Endodermal cell (in vitro differentiated cells): ENCODE measurements at regions not wholly inside any gene's neighbourhood (a gene's known extent, or its start where the extent isn't known, plus 50 kb on each side); places are given as distances from the start of the nearest gene placed in this dataset.

Experiments used
- DNase-seq: peaks from one replicate; pipeline ENCODE4 v3.0.0-alpha.2; 2017
- H3K27ac ChIP-seq: 2 replicates; pipeline ENCODE4 v1.5.1; 2013; ENCODE audit warnings: mild to moderate bottlenecking, low read depth, low read length, moderate library complexity
- H3K27me3 ChIP-seq: 2 replicates; pipeline ENCODE4 v1.6.1; 2013; ENCODE audit warnings: mild to moderate bottlenecking, low read length, moderate library complexity; ENCODE audit not compliant: insufficient read depth, control insufficient read depth, poor library complexity, severe bottlenecking
- H3K36me3 ChIP-seq: 2 replicates; pipeline ENCODE4 v1.7.0; 2013; ENCODE audit warnings: mild to moderate bottlenecking, low read length, moderate library complexity; ENCODE audit not compliant: control insufficient read depth, insufficient read depth
- H3K4me1 ChIP-seq: one replicate; pipeline ENCODE4 v1.7.0; 2013; ENCODE audit warnings: low read length; ENCODE audit not compliant: control insufficient read depth, insufficient read depth
- H3K4me3 ChIP-seq: 2 replicates; pipeline ENCODE4 v1.5.1; 2013; ENCODE audit warnings: mild to moderate bottlenecking, low read length, moderate library complexity
- H3K9ac ChIP-seq: 2 replicates; pipeline ENCODE4 v1.6.1; 2013; ENCODE audit warnings: mild to moderate bottlenecking, low read length, moderate library complexity; ENCODE audit not compliant: poor library complexity, severe bottlenecking; ENCODE audit errors: extremely low read depth
- H3K9me3 ChIP-seq: 2 replicates; pipeline ENCODE4 v1.6.1; 2013; ENCODE audit warnings: mild to moderate bottlenecking, low read length, moderate library complexity; ENCODE audit not compliant: control insufficient read depth
- H3K27ac Mint-ChIP-seq: 2 replicates; pipeline ENCODE4 v1.8.0; 2020; ENCODE audit warnings: mixed read lengths
- H3K27me3 Mint-ChIP-seq: 2 replicates; pipeline ENCODE4 v1.8.0; 2021; ENCODE audit warnings: mild to moderate bottlenecking, mixed read lengths; ENCODE audit not compliant: insufficient read depth
- H3K36me3 Mint-ChIP-seq: 2 replicates; pipeline ENCODE4 v1.8.0; 2020; ENCODE audit warnings: low read depth, mixed read lengths
- H3K4me1 Mint-ChIP-seq: 2 replicates; pipeline ENCODE4 v1.8.0; 2020; ENCODE audit warnings: mixed read lengths
- H3K4me3 Mint-ChIP-seq: 2 replicates; pipeline ENCODE4 v1.8.0; 2020; ENCODE audit warnings: mild to moderate bottlenecking, moderate library complexity, mixed read lengths
- H3K9me3 Mint-ChIP-seq: 2 replicates; pipeline ENCODE4 v1.8.0; 2020; ENCODE audit warnings: mild to moderate bottlenecking, mixed read lengths
- WGBS, 2 experiments: methylation state at CpG; one replicate each; pipeline versions ENCODE4 v1.1.5 to v1.1.7; 2013; ENCODE audit warnings: missing lambda C conversion rate in 2 of 2, mixed read lengths in 1 of 2; ENCODE audit not compliant: insufficient coverage in 1 of 2, insufficient read length in 1 of 2; 5-methylcytosine and 5-hydroxymethylcytosine counted together
- TF ChIP-seq, protein P1 (sequence below): fragments of 200-600 bp; sonication (generic); conservative IDR thresholded peaks from 2 replicates; pipeline ENCODE4 v1.5.0; 2021; ENCODE audit warnings: antibody characterized with exemption, mild to moderate bottlenecking

DNA sequence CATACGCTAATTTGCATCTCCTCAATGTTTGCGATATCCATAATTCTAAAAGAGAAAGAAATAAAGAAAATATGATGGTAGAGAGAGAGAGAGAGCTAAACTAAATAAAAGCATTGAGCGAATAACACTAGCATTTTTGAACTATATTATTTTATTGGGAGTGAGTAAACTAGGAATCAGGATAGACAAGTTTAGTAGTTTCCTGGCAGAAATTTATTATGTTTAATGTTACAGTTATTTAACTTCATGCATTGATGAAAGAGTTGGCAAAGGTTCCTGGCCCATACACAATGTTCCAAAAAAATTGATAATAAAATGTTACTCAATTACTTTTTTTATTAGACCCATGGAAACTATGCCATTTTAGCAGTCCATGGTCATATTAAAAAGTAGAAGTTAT, 1708.2 kb upstream of the CDH6 start:
- Histone ChIP-seq H3K4me1 (peaks cover under 1% of the 10 kb centered on the region), H3K36me3 (no peaks in the 10 kb centered on the region), H3K27ac (no peak overlapping the region), H3K4me3 (no peak overlapping the region), H3K9ac (no peak overlapping the region), H3K27me3 (no peaks in the 10 kb centered on the region), H3K9me3 (no peaks in the 10 kb centered on the region)
- DNase-seq, result no peak
- Mint-ChIP-seq H3K27me3 (no peaks in the 10 kb centered on the region), H3K4me3 (no peak overlapping the region), H3K27ac (no peak overlapping the region), H3K9me3 (peaks cover 3% of the 10 kb centered on the region), H3K4me1 (no peaks in the 10 kb centered on the region), H3K36me3 (no peaks in the 10 kb centered on the region)
- TF ChIP-seq, protein P1, sequence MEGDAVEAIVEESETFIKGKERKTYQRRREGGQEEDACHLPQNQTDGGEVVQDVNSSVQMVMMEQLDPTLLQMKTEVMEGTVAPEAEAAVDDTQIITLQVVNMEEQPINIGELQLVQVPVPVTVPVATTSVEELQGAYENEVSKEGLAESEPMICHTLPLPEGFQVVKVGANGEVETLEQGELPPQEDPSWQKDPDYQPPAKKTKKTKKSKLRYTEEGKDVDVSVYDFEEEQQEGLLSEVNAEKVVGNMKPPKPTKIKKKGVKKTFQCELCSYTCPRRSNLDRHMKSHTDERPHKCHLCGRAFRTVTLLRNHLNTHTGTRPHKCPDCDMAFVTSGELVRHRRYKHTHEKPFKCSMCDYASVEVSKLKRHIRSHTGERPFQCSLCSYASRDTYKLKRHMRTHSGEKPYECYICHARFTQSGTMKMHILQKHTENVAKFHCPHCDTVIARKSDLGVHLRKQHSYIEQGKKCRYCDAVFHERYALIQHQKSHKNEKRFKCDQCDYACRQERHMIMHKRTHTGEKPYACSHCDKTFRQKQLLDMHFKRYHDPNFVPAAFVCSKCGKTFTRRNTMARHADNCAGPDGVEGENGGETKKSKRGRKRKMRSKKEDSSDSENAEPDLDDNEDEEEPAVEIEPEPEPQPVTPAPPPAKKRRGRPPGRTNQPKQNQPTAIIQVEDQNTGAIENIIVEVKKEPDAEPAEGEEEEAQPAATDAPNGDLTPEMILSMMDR, result no peak
- WGBS, 2 experiments, result 95 to 100% methylated on average over 1 to 3 of the region's 3 CpGs

DNA sequence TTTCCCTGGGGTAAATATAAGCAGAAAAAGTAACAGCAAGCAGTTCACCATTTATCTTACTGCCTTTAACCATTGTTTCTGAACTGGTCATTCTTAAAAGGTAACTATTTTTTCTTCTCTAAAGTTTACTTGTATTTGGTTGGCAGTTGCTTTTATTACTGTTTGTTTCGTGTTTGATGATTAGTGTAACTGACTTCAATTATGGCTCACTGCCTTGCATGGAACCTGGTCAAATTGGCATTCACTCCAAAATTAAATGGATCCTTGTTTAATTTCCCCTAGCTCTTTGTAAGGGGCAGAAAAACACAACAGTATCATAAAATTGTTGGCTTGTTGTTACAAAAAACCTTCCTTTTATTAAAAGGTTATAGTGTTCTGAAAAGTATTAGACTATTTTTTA, 1723.9 kb upstream of the CDH6 start:
- Histone ChIP-seq H3K27me3 (no peaks in the 10 kb centered on the region), H3K9me3 (no peaks in the 10 kb centered on the region), H3K4me1 (no peaks in the 10 kb centered on the region), H3K9ac (no peak overlapping the region), H3K36me3 (no peaks in the 10 kb centered on the region), H3K27ac (no peak overlapping the region), H3K4me3 (no peak overlapping the region)
- no peak for DNase-seq
- Mint-ChIP-seq H3K4me1 (no peaks in the 10 kb centered on the region), H3K27me3 (no peaks in the 10 kb centered on the region), H3K9me3 (no peaks in the 10 kb centered on the region), H3K4me3 (no peak overlapping the region), H3K36me3 (no peaks in the 10 kb centered on the region), H3K27ac (no peak overlapping the region)
- 82 to 100% methylated on average over 1 of the region's 1 CpG for WGBS, 2 experiments
- TF ChIP-seq, protein P1, result no peak

DNA sequence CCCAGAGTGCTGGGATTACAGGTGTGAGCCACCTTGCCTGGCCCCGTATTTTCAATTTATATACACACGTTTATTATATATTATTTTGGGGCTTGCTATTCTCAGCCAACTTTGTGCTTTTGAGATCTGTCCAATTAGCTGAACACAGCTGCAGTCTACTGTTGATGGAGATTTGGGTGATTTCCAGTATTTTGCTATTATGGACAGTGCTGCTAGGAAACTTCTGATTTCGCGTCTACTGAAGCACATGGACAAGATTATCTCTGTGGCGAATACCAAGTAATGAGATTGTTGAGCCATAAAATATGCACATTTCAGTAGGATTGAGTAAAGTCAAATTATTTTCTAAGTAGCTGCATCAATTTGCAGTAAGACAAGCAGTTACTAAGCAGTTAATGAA, 1731.2 kb upstream of the CDH6 start:
- H3K27ac Mint-ChIP-seq, result no peak overlapping the region
- H3K27ac ChIP-seq, result no peak overlapping the region
- no peak overlapping the region for H3K9ac ChIP-seq
- no peaks in the 10 kb centered on the region for H3K36me3 Mint-ChIP-seq
- no peaks in the 10 kb centered on the region for H3K4me1 ChIP-seq
- H3K4me3 Mint-ChIP-seq, result no peak overlapping the region
- H3K4me1 Mint-ChIP-seq, result peaks cover 8% of the 10 kb centered on the region
- H3K9me3 Mint-ChIP-seq, result no peaks in the 10 kb centered on the region
- TF ChIP-seq, protein P1, result no peak
- no peaks in the 10 kb centered on the region for H3K9me3 ChIP-seq
- H3K27me3 ChIP-seq, result no peaks in the 10 kb centered on the region
- H3K4me3 ChIP-seq, result no peak overlapping the region
- WGBS, 2 experiments, result 92 to 94% methylated on average over 3 to 5 of the region's 5 CpGs
- H3K36me3 ChIP-seq, result no peaks in the 10 kb centered on the region
- no peak for DNase-seq
- H3K27me3 Mint-ChIP-seq, result no peaks in the 10 kb centered on the region
